ENCODE measurements at regions not wholly inside any gene's neighbourhood (a gene's known extent, or its start where the extent isn't known, plus 50 kb on each side); places are given as distances from the start of the nearest gene placed in this dataset.
"Not testable (repeated sequence)": the region's sequence is repeated elsewhere in the genome, so short reads cannot be mapped to it uniquely, and the experiment has no call there.

- H3K36me3 ChIP-seq (ENCODE audit: low read depth, low read length): no peaks in the 10 kb centered on the region
- no peaks in the 10 kb centered on the region for H3K9me2 ChIP-seq (replicated peaks; ENCODE audit: low read length)
- BruUV-seq (replicated peaks): no TSS peak
- H2AFZ ChIP-seq (ENCODE audit: low read length): no peak overlapping the region
- intact Hi-C loops (cut with micrococcal nuclease): no loop called here
- no peak overlapping the region for H3K4me3 ChIP-seq (ENCODE audit: low read length)
- no peak for TF ChIP-seq EZH2 (IDR thresholded peaks at IDR 0.05; ENCODE audit: low read length, unreplicated experiment)
- TF ChIP-seq, protein P1, sequence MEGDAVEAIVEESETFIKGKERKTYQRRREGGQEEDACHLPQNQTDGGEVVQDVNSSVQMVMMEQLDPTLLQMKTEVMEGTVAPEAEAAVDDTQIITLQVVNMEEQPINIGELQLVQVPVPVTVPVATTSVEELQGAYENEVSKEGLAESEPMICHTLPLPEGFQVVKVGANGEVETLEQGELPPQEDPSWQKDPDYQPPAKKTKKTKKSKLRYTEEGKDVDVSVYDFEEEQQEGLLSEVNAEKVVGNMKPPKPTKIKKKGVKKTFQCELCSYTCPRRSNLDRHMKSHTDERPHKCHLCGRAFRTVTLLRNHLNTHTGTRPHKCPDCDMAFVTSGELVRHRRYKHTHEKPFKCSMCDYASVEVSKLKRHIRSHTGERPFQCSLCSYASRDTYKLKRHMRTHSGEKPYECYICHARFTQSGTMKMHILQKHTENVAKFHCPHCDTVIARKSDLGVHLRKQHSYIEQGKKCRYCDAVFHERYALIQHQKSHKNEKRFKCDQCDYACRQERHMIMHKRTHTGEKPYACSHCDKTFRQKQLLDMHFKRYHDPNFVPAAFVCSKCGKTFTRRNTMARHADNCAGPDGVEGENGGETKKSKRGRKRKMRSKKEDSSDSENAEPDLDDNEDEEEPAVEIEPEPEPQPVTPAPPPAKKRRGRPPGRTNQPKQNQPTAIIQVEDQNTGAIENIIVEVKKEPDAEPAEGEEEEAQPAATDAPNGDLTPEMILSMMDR (conservative IDR thresholded peaks at IDR 0.05; ENCODE audit: low read depth, low read length): no peak
- TF ChIP-seq EZH2phosphoT487 (IDR thresholded peaks at IDR 0.05; ENCODE audit: borderline replicate concordance, low read length): no peak
- peak overlapping the region; percentile 15 for H3K4me2 ChIP-seq (ENCODE audit: low read length)
- peak overlapping the region; percentile 11; the same call in 1 of the 2 replicates for H3K9ac ChIP-seq (ENCODE audit: low read length)
- H3K9me3 ChIP-seq (ENCODE audit: low read length): no peaks in the 10 kb centered on the region
- peak overlapping the region; percentile 46 for H3K27ac ChIP-seq (ENCODE audit: low read length)
- H3K79me2 ChIP-seq (ENCODE audit: low read length): no peaks in the 10 kb centered on the region
- H4K20me1 ChIP-seq (ENCODE audit: low read length): no peaks in the 10 kb centered on the region
- ChIA-PET CTCF (no interaction called here), POLR2A (ENCODE audit: unreplicated experiment) (interaction anchor here (0.5 to 0.7 kb wide), 3 partner anchors 37 to 127 kb away, joined by 3 to 19 read pairs (median 4); no protein-coding TSS in a partner anchor)
- H3F3A ChIP-seq (ENCODE audit: low read length, unreplicated experiment): no peaks in the 10 kb centered on the region
- peaks cover 24% of the 10 kb centered on the region for H3K4me1 ChIP-seq (ENCODE audit: insufficient read depth, low read length)
- H3K27me3 ChIP-seq (ENCODE audit: low read length): no peaks in the 10 kb centered on the region
- DNase-seq (peak; percentile 55), ATAC-seq (peak; percentile 70)
Observed at GRCh38 chr12:68483592-68484383, 126.9 kb upstream of the RAP1B start.

GRCh38 chr12:68484578-68484977 is 126.1 kb upstream of the RAP1B start:
- POLR2A ChIA-PET (ENCODE audit: unreplicated experiment): interaction anchor here (0.5 kb wide), 1 partner anchor 38 kb away, joined by 19 read pairs; no protein-coding TSS in a partner anchor
- CTCF ChIA-PET; H3K9me2 ChIP-seq (replicated peaks; ENCODE audit: low read length); H4K20me1 ChIP-seq (ENCODE audit: low read length); H3K36me3 ChIP-seq (ENCODE audit: low read depth, low read length); H3K79me2 ChIP-seq (ENCODE audit: low read length); H3K27me3 ChIP-seq (ENCODE audit: low read length); H3K9me3 ChIP-seq (ENCODE audit: low read length); H3K4me2 ChIP-seq (ENCODE audit: low read length); H3F3A ChIP-seq (ENCODE audit: low read length, unreplicated experiment); BruUV-seq (replicated peaks); H3K4me3 ChIP-seq (ENCODE audit: low read length); H3K27ac ChIP-seq (ENCODE audit: low read length); H3K9ac ChIP-seq (ENCODE audit: low read length); H2AFZ ChIP-seq (ENCODE audit: low read length); ATAC-seq; DNase-seq; intact Hi-C loops (cut with micrococcal nuclease): not testable (repeated sequence)
- H3K4me1 ChIP-seq (ENCODE audit: insufficient read depth, low read length): peaks cover 22% of the 10 kb centered on the region

DNA sequence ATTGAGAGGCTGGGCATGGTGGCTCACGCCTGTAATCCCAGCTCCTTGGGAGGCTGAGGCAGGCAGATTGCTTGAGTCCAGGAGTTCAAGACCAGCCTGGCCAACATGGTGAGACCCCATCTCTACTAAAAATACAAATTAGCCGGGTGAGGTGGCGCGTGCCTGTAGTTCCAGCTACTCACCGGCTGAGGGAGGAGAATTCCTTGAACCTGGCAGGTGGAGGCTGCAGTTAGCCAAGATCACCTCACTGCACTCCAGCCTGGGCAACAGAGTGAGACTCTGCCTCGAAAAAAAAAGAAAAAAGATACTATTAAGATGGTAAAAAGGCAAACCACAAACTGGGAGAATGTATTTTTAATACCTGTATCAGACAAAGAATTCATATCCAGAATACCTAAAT is 124.2 kb upstream of the RAP1B start:
- not testable (repeated sequence) for BruUV-seq (replicated peaks)

More for the DNA sequence above, 124.2 kb upstream of the RAP1B start:
- DNase-seq; POLR2A ChIA-PET (ENCODE audit: unreplicated experiment); H3K36me3 ChIP-seq (ENCODE audit: low read depth, low read length); H3K4me3 ChIP-seq (ENCODE audit: low read length); ATAC-seq; H3K79me2 ChIP-seq (ENCODE audit: low read length); H3K9ac ChIP-seq (ENCODE audit: low read length); H3K9me2 ChIP-seq (replicated peaks; ENCODE audit: low read length); H3K4me2 ChIP-seq (ENCODE audit: low read length); H3K27ac ChIP-seq (ENCODE audit: low read length); H3K27me3 ChIP-seq (ENCODE audit: low read length); H4K20me1 ChIP-seq (ENCODE audit: low read length); intact Hi-C loops (cut with micrococcal nuclease); H3K9me3 ChIP-seq (ENCODE audit: low read length); H2AFZ ChIP-seq (ENCODE audit: low read length); CTCF ChIA-PET; H3F3A ChIP-seq (ENCODE audit: low read length, unreplicated experiment): not testable (repeated sequence)
- peaks cover 11% of the 10 kb centered on the region for H3K4me1 ChIP-seq (ENCODE audit: insufficient read depth, low read length)
